DMS 273 treated with DMSO at 0.1 percent for 48 hours (cell line): ENCODE measurements at regions not wholly inside any gene's neighbourhood (a gene's known extent, or its start where the extent isn't known, plus 50 kb on each side); places are given as distances from the start of the nearest gene placed in this dataset.
A peak's percentile ranks its signal among the peaks of the same experiment; 100 is the strongest.

Source experiments
- DNase-seq: peaks from one replicate; lab custom pipeline; 2025; lab: John Stamatoyannopoulos, UW

DNA sequence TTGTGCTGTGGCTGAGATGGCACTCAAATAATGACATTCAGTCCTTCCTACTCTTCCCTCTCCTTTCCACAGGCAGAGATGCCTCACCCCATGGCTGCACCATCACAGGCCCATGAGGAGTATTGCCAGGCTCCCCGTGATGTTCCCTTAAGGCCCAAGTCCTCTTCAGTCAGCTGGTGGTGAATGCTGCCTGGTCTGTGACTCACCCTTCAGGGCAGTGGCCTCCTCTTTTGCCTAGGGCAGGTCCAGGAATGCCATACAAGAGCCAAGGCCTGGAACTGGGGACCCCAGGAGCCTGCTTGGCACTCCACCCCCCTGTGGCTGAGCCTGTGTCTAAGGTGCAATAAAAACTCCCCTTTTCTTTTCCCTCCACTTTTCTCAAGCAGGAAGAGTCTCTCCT, 144.2 kb upstream of the GEMIN8 start:
- DNase-seq, result no peak

- no peak for DNase-seq
Measured at GRCh38 chrX:14164828-14165227, 135.1 kb upstream of the GEMIN8 start.

DNA sequence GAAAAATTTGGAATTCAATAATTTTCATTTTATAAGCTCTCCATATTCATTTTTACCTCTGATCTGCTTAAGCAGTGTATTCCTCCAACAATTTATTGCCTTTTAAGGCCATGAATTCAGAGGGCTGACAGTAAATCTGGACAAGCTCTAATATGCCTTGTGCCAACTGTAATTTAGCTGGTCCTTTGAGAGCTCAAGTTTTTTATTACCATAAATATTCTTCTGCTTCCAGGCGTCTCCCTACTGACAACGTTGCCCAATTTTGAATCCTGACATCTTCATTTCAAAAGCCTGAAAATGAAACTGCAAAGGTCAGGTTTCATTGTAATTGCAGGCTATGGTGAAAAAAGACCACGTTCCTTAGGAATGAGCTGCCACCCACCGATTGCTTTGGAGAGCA, 95.8 kb upstream of the GEMIN8 start:
- peak; percentile 11 for DNase-seq

DNA sequence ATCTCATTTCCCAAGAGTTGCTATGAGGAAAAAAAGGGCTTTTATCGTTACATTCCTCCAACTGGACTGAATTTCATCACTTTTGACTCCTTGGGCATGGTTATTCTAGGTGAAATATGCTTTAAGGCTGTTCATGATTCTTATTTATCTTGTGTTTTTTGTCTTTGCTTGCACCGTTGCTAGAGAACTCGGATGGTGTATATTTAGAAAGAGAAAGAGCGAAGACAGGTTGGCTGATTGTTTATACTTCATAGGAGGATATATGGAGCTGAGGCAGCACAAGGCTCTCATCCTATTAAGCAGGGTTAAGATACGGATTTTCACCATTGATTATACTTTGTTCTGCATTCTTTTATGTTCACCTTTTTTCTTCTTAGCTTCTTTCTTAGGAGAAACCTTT, 94.9 kb upstream of the GEMIN8 start:
- DNase-seq, result no peak

DNA sequence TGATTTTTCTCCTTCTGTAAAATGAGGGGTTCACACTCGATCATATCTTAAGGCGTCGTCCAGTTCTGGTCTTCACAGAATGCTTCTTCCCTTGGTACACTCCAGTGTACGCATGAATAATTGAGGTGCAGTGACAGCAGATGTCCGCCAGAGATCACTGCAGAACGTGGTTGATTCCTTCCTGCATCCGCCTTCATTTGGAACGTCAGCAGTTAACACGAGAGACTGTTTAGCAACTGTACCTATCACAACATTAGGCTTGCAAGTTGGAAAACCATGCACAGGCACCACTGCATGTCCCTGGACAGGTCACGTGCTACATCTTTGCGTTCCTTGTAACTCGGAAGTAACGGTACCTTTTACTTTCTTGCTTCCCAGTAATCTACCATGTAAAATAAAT, 66.0 kb upstream of the GEMIN8 start:
- no peak for DNase-seq

GRCh38 chrX:14094191-14094590, 64.5 kb upstream of the GEMIN8 start:
- DNase-seq, result no peak

DNA sequence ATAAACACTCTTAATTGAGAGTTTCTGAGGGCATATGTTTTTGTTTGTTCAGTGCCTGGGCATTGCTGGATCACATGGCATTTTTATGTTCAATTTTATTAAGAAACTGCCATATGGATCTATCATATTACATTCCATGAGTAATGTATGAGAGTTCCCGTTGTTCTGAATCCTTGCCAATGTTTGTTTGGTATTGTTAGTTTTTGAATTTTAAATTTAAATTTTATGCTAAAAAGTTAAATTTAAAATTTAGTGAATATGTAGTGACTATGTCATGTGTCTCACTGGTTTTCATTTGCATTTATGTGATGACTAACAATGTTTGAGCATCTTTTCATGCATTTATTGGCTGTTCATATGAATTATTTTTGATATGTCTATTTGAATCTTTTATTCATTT, 54.8 kb upstream of the GEMIN8 start:
- DNase-seq, result no peak

- no peak for DNase-seq
Measured at GRCh38 chrX:14083783-14084182, 54.1 kb upstream of the GEMIN8 start.

DNA sequence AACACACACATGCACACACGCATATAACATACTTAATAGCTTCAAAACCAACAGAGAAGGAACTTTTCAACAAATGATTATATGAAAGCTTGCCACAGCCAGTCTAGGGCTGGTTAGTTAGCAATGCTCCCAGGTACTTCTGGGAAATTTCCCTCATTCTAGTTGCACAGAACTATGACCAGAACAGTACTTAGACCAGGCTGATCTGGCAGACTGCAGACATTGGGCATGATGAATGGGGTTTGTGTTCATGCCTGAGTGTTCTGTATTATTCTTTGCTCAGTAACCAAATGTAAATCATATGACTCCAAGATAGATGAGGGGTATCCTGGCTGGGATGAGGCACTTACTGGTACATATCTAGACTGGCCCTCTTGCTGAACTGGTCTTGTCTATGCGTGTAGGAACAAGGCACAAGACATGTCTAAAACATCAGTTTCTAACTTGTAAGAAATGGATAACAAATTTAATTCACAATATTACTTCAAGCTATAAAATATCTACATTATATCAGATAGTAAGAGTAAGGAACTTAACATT, 50.3 kb upstream of the GEMIN8 start:
- DNase-seq, result no peak
